Heart left ventricle (tissue), 16 donors: ENCODE measurements at regions not wholly inside any gene's neighbourhood (a gene's known extent, or its start where the extent isn't known, plus 50 kb on each side); places are given as distances from the start of the nearest gene placed in this dataset.
"Not testable (repeated sequence)": the region's sequence is repeated elsewhere in the genome, so short reads cannot be mapped to it uniquely, and the experiment has no call there.

ENCODE experiments used
- ATAC-seq, 4 donors: fragments of 200-7000 bp; cut with Tn5 transposase; one replicate each; pipeline ENCODE4 v1.9.1; 2020 to 2022; ENCODE audit warnings: moderate library complexity in 4 of 4, mild to moderate bottlenecking in 3 of 4, moderate number of reproducible peaks in 1 of 4
- DNase-seq, 5 donors: peaks; one replicate each; pipeline ENCODE4 v3.0.0-alpha.2; 2020
- H3K27ac ChIP-seq, 12 donors: fragments of 200-600 bp; sonication (generic) in 4 of 12; one replicate each; pipeline versions ENCODE4 v1.5.0 to v1.8.0; 2016 to 2022; ENCODE audit warnings: mild to moderate bottlenecking in 2 of 12
- H3K27me3 ChIP-seq, 9 donors: fragments of 200-600 bp; sonication (generic) in 2 of 9; one replicate each; pipeline versions ENCODE4 v1.5.1 to v1.8.0; 2016 to 2022; ENCODE audit warnings: mild to moderate bottlenecking in 3 of 9
- H3K36me3 ChIP-seq, 9 donors: fragments of 200-600 bp; sonication (generic) in 2 of 9; one replicate each; pipeline versions ENCODE4 v1.5.0 to v1.8.0; 2018 to 2022; ENCODE audit warnings: mild to moderate bottlenecking in 2 of 9
- H3K4me1 ChIP-seq, 12 donors: fragments of 200-600 bp; sonication (generic) in 4 of 12; one replicate each; pipeline versions ENCODE4 v1.5.0 to v1.8.0; 2016 to 2022; ENCODE audit warnings: mild to moderate bottlenecking in 3 of 12
- H3K4me3 ChIP-seq, 12 donors: fragments of 200-600 bp; sonication (generic) in 4 of 12; one replicate each; pipeline versions ENCODE4 v1.5.0 to v1.8.0; 2017 to 2022; ENCODE audit warnings: mild to moderate bottlenecking in 9 of 12, moderate library complexity in 4 of 12
- H3K9me3 ChIP-seq, 12 donors: fragments of 200-600 bp; sonication (generic) in 4 of 12; one replicate each; pipeline versions ENCODE4 v1.5.0 to v1.8.0; 2016 to 2022; ENCODE audit warnings: mild to moderate bottlenecking in 1 of 12
- CTCF ChIP-seq, 12 donors: fragments of 200-600 bp; sonication (generic) in 4 of 12; IDR thresholded peaks; one replicate each; pipeline versions ENCODE4 v1.5.0 to v1.8.0; 2018 to 2022; ENCODE audit warnings: antibody characterized with exemption in 12 of 12, mild to moderate bottlenecking in 5 of 12
- POLR2A ChIP-seq, 2 donors: fragments of 450-650 bp; IDR thresholded peaks; one replicate each; pipeline ENCODE4 v1.6.1; 2017; ENCODE audit warnings: antibody characterized with exemption in 2 of 2, mild to moderate bottlenecking in 2 of 2, moderate library complexity in 2 of 2
- WGBS, 4 donors: extraction: QIAGEN DNeasy Blood & Tissue Kit in 2 of 4; methylation state at CpG; one replicate each; pipeline versions ENCODE4 v1.1.5 to v1.1.7; 2013 to 2018; 5-methylcytosine and 5-hydroxymethylcytosine counted together
- intact Hi-C, 10 donors: fragments of 100-400 bp; cut with DNase I; formaldehyde crosslinking; loops; one replicate each; pipeline versions ENCODE4 v1.11.1 to v1.14.2; 2022
- donor health status: ischemic (EF 13 %, LVEDD 7.1; RV severe dilation, severe dysfunction).
- donor health status: healthy with polysubstance abuse.
- donor health status: DM: no; HTN: yes; CAD: no.
- donor health status: DM: no; HTN: no; CAD: no.
- donor health status: ischemic (EF 25% LVEDD 6.9; RV normal size, moderate dysfunction).
- donor health status: ischemic (EF 25% LVEDD 5.7; RV mildly dilated, moderate dysfunction).
- donor health status: healthy.
- donor health status: DM: yes; HTN: yes; CAD: no.
- donor health status: ischemic (EF 35%, LVEDD 5.7; RV mildly dilated, moderate dysfunction).
- donor health status: nonischemic (EF 11% LVEDD 7.7; RV severe dilation, severe dysfunction).
- donor health status: DM: yes; HTN: yes; CAD: no.
- donor health status: PGD.
- donor health status: ischemic (EF 29% LVEDD 5.4; RV normal size, mild dysfunction).
- donor health status: nonischemic (EF 23%, LVEDD 6.1; RV moderate dilation, normal function).

GRCh38 chrX:42832764-42833549, 55.0 kb upstream of the PPP1R2C start:
- DNase-seq: no peak
- peaks cover 0 to 13% (median 0%) of the 10 kb centered on the region in 12 donors for H3K9me3 ChIP-seq
- intact Hi-C loops: no loop called here
- H3K27ac ChIP-seq: no peak overlapping the region
- no peak overlapping the region for H3K4me3 ChIP-seq
- ATAC-seq: no peak
- no peaks in the 10 kb centered on the region for H3K4me1 ChIP-seq
- WGBS, 4 donors: 81 to 96% (median 89%) methylated on average over 5 of the region's 5 CpGs
- H3K36me3 ChIP-seq: no peaks in the 10 kb centered on the region
- H3K27me3 ChIP-seq: peaks cover 0 to 5% (median 0%) of the 10 kb centered on the region in 9 donors
- no peak for TF ChIP-seq CTCF (IDR thresholded peaks at IDR 0.05)
- TF ChIP-seq POLR2A (IDR thresholded peaks at IDR 0.05): no peak

GRCh38 chrX:42833550-42833940, 55.6 kb upstream of the PPP1R2C start:
- H3K4me1 ChIP-seq, H3K27ac ChIP-seq, ATAC-seq, H3K36me3 ChIP-seq, DNase-seq, H3K27me3 ChIP-seq, intact Hi-C loops, H3K4me3 ChIP-seq: not testable (repeated sequence)
- H3K9me3 ChIP-seq: peaks cover 0 to 12% (median 0%) of the 10 kb centered on the region in 12 donors
- 71 to 86% (median 74%) methylated on average over 4 of the region's 4 CpGs for WGBS, 4 donors

GRCh38 chrX:42837101-42837726, 59.3 kb upstream of the PPP1R2C start:
- ATAC-seq (no peak), DNase-seq (no peak)
- intact Hi-C loops: no loop called here
- Histone ChIP-seq H3K36me3 (no peaks in the 10 kb centered on the region), H3K27ac (no peak overlapping the region), H3K9me3 (no peaks in the 10 kb centered on the region), H3K27me3 (no peaks in the 10 kb centered on the region), H3K4me1 (no peaks in the 10 kb centered on the region), H3K4me3 (no peak overlapping the region)
- TF ChIP-seq POLR2A (IDR thresholded peaks at IDR 0.05) (no peak), CTCF (IDR thresholded peaks at IDR 0.05) (no peak)
- WGBS, 4 donors: 51 to 80% (median 65%) methylated on average over 4 of the region's 4 CpGs

GRCh38 chrX:42837747-42838146, 59.8 kb upstream of the PPP1R2C start:
- H3K27ac ChIP-seq: no peak overlapping the region
- no peak for TF ChIP-seq CTCF (IDR thresholded peaks at IDR 0.05)
- no peaks in the 10 kb centered on the region for H3K4me1 ChIP-seq
- H3K4me3 ChIP-seq: no peak overlapping the region
- DNase-seq: no peak
- intact Hi-C loops: no loop called here
- no peak for ATAC-seq
- no peaks in the 10 kb centered on the region for H3K9me3 ChIP-seq
- H3K27me3 ChIP-seq: no peaks in the 10 kb centered on the region
- H3K36me3 ChIP-seq: no peaks in the 10 kb centered on the region
